K562 (cell line): ENCODE measurements at regions not wholly inside any gene's neighbourhood (a gene's known extent, or its start where the extent isn't known, plus 50 kb on each side); places are given as distances from the start of the nearest gene placed in this dataset.

Experiments used
- EP400 ChIP-seq: fragments of 450-650 bp; IDR thresholded peaks from 2 replicates; pipeline ENCODE4 v1.6.1; 2017; ENCODE audit warnings: antibody characterized with exemption, mild to moderate bottlenecking, moderate library complexity
- EZH2 ChIP-seq: IDR thresholded peaks from 2 replicates; pipeline ENCODE4 v1.6.1; 2012; ENCODE audit warnings: low read depth, mild to moderate bottlenecking, inconsistent platforms, low read length, borderline replicate concordance
- MBD1 ChIP-seq: fragments of 250-450 bp; sonication (Bioruptor Pico); IDR thresholded peaks from 2 replicates; pipeline ENCODE4 v1.8.0; 2022; ENCODE audit warnings: inconsistent platforms
- MXI1 ChIP-seq: IDR thresholded peaks from 2 replicates; pipeline ENCODE4 v1.6.1; 2011; ENCODE audit warnings: low read depth, mild to moderate bottlenecking, improper control_type of control experiment, low read length
- NFATC3 ChIP-seq: fragments of 450-650 bp; IDR thresholded peaks from 2 replicates; pipeline ENCODE4 v1.6.1; 2017; ENCODE audit warnings: mild to moderate bottlenecking
- SLC30A9 ChIP-seq: fragments of 250-450 bp; sonication (Bioruptor Pico); IDR thresholded peaks from 2 replicates; pipeline ENCODE4 v1.8.0; 2022; ENCODE audit warnings: mild to moderate bottlenecking, moderate library complexity
- SRSF1 ChIP-seq: fragments of 200-400 bp; formaldehyde crosslinking; IDR thresholded peaks from 2 replicates; pipeline ENCODE4 v1.6.1; 2017; ENCODE audit warnings: mild to moderate bottlenecking, low read depth, low read length, moderate library complexity
- TAF1 ChIP-seq: IDR thresholded peaks from 2 replicates; pipeline ENCODE4 v1.6.1; 2011; ENCODE audit warnings: mild to moderate bottlenecking, low read length, moderate library complexity; ENCODE audit not compliant: insufficient read depth, control insufficient read depth, severe bottlenecking; ENCODE audit errors: extremely low read depth
- ZNF143 ChIP-seq: sonication (generic); formaldehyde crosslinking; IDR thresholded peaks from 2 replicates; pipeline ENCODE4 v1.9.0; 2022; ENCODE audit warnings: mild to moderate bottlenecking, missing genetic modification reagents
- TF ChIP-seq, protein P1 (sequence below): fragments of 450-650 bp; IDR thresholded peaks from 2 replicates; pipeline ENCODE4 v1.6.1; 2017; ENCODE audit warnings: antibody characterized with exemption, mild to moderate bottlenecking

DNA sequence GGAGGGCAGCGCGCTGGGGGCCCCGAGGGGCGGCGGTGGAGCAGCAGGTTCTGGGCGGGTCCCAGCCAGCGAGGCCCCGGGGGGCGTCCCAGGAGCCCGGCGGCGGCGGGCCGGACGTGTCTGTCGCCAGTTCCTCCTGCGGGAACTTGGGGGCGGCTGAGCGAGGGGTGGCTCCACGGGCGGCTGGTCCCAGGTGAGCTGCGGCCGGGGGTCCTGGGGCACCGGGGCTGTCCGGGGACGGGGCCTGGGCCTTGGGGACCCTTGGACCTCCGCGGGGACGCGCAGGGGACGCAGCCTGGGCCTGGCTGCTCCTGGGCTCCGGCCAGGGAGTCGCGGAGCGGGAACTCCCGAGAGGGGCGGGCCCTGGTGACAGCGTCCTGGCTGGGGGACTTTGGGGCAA lies 54.2 kb upstream of the ZNF267 start (continued):
- no peak for TF ChIP-seq TAF1
- TF ChIP-seq MBD1 (CRISPR knock-in tag) = no peak
- TF ChIP-seq EP400 = no peak
- no peak for TF ChIP-seq ZNF143 (CRISPR knock-in tag)
- no peak for TF ChIP-seq SRSF1
- no peak for TF ChIP-seq NFATC3
- TF ChIP-seq MXI1 = no peak
- TF ChIP-seq, protein P1, sequence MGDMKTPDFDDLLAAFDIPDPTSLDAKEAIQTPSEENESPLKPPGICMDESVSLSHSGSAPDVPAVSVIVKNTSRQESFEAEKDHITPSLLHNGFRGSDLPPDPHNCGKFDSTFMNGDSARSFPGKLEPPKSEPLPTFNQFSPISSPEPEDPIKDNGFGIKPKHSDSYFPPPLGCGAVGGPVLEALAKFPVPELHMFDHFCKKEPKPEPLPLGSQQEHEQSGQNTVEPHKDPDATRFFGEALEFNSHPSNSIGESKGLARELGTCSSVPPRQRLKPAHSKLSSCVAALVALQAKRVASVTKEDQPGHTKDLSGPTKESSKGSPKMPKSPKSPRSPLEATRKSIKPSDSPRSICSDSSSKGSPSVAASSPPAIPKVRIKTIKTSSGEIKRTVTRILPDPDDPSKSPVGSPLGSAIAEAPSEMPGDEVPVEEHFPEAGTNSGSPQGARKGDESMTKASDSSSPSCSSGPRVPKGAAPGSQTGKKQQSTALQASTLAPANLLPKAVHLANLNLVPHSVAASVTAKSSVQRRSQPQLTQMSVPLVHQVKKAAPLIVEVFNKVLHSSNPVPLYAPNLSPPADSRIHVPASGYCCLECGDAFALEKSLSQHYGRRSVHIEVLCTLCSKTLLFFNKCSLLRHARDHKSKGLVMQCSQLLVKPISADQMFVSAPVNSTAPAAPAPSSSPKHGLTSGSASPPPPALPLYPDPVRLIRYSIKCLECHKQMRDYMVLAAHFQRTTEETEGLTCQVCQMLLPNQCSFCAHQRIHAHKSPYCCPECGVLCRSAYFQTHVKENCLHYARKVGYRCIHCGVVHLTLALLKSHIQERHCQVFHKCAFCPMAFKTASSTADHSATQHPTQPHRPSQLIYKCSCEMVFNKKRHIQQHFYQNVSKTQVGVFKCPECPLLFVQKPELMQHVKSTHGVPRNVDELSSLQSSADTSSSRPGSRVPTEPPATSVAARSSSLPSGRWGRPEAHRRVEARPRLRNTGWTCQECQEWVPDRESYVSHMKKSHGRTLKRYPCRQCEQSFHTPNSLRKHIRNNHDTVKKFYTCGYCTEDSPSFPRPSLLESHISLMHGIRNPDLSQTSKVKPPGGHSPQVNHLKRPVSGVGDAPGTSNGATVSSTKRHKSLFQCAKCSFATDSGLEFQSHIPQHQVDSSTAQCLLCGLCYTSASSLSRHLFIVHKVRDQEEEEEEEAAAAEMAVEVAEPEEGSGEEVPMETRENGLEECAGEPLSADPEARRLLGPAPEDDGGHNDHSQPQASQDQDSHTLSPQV = no peak
- TF ChIP-seq SLC30A9 = no peak
- no peak for TF ChIP-seq EZH2
